ENCODE measurements at regions not wholly inside any gene's neighbourhood (a gene's known extent, or its start where the extent isn't known, plus 50 kb on each side); places are given as distances from the start of the nearest gene placed in this dataset.

GRCh38 chr15:37628507-37628906 is 305.9 kb upstream of the TMCO5A start:
- no peak for TF ChIP-seq EP300 (IDR thresholded peaks at IDR 0.05)
- TF ChIP-seq, protein P1, sequence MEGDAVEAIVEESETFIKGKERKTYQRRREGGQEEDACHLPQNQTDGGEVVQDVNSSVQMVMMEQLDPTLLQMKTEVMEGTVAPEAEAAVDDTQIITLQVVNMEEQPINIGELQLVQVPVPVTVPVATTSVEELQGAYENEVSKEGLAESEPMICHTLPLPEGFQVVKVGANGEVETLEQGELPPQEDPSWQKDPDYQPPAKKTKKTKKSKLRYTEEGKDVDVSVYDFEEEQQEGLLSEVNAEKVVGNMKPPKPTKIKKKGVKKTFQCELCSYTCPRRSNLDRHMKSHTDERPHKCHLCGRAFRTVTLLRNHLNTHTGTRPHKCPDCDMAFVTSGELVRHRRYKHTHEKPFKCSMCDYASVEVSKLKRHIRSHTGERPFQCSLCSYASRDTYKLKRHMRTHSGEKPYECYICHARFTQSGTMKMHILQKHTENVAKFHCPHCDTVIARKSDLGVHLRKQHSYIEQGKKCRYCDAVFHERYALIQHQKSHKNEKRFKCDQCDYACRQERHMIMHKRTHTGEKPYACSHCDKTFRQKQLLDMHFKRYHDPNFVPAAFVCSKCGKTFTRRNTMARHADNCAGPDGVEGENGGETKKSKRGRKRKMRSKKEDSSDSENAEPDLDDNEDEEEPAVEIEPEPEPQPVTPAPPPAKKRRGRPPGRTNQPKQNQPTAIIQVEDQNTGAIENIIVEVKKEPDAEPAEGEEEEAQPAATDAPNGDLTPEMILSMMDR (IDR thresholded peaks at IDR 0.05), result no peak
